ENCODE measurements at regions not wholly inside any gene's neighbourhood (a gene's known extent, or its start where the extent isn't known, plus 50 kb on each side); places are given as distances from the start of the nearest gene placed in this dataset.

- TF ChIP-seq CTCF (IDR thresholded peaks at IDR 0.05; ENCODE audit: insufficient read depth, low read depth, low read length) = no peak
- H3K4me3 ChIP-seq (ENCODE audit: low read depth, low read length) = no peak overlapping the region
- no peak for DNase-seq (ENCODE audit: low read depth)
Measured at GRCh38 chr4:148589182-148589581, 147.0 kb upstream of the NR3C2 start.

GRCh38 chr4:148575577-148575976 is 133.4 kb upstream of the NR3C2 start:
- no peak overlapping the region for H3K4me3 ChIP-seq (ENCODE audit: low read depth, low read length)
- DNase-seq (ENCODE audit: low read depth) = no peak
- no peak for TF ChIP-seq CTCF (IDR thresholded peaks at IDR 0.05; ENCODE audit: insufficient read depth, low read depth, low read length)

GRCh38 chr4:148574911-148575310 is 132.7 kb upstream of the NR3C2 start:
- no peak for TF ChIP-seq CTCF (IDR thresholded peaks at IDR 0.05; ENCODE audit: insufficient read depth, low read depth, low read length)
- no peak for DNase-seq (ENCODE audit: low read depth)
- H3K4me3 ChIP-seq (ENCODE audit: low read depth, low read length) = no peak overlapping the region

- DNase-seq (ENCODE audit: low read depth) = peak; percentile 1
- H3K4me3 ChIP-seq (ENCODE audit: low read depth, low read length) = no peak overlapping the region
- no peak for TF ChIP-seq CTCF (IDR thresholded peaks at IDR 0.05; ENCODE audit: insufficient read depth, low read depth, low read length)
Measured at GRCh38 chr4:148574502-148574901, 132.3 kb upstream of the NR3C2 start.

- no peak overlapping the region for H3K4me3 ChIP-seq (ENCODE audit: low read depth, low read length)
- TF ChIP-seq CTCF (IDR thresholded peaks at IDR 0.05; ENCODE audit: insufficient read depth, low read depth, low read length) = no peak
- DNase-seq (ENCODE audit: low read depth) = no peak
Measured at GRCh38 chr4:148574066-148574465, 131.9 kb upstream of the NR3C2 start.

GRCh38 chr4:148573296-148573695 is 131.1 kb upstream of the NR3C2 start:
- TF ChIP-seq CTCF (IDR thresholded peaks at IDR 0.05; ENCODE audit: insufficient read depth, low read depth, low read length) = no peak
- DNase-seq (ENCODE audit: low read depth) = no peak
- no peak overlapping the region for H3K4me3 ChIP-seq (ENCODE audit: low read depth, low read length)

GRCh38 chr4:148565801-148566200 is 123.6 kb upstream of the NR3C2 start:
- DNase-seq (ENCODE audit: low read depth) = no peak
- TF ChIP-seq CTCF (IDR thresholded peaks at IDR 0.05; ENCODE audit: insufficient read depth, low read depth, low read length) = no peak
- no peak overlapping the region for H3K4me3 ChIP-seq (ENCODE audit: low read depth, low read length)
